Gastroesophageal sphincter (tissue), 4 donors: ENCODE measurements at regions not wholly inside any gene's neighbourhood (a gene's known extent, or its start where the extent isn't known, plus 50 kb on each side); places are given as distances from the start of the nearest gene placed in this dataset.
"Not testable (repeated sequence)": the region's sequence is repeated elsewhere in the genome, so short reads cannot be mapped to it uniquely, and the experiment has no call there.

Experiments
- ATAC-seq: fragments of 150-250 bp; one replicate; pipeline ENCODE4 v1.9.1; 2016; ENCODE audit warnings: mild to moderate bottlenecking, moderate library complexity
- H3K27ac ChIP-seq, 4 donors: fragments of 200-600 bp; sonication (generic) in 3 of 4; 1 replicate in 3 of 4; 2 replicates in 1 of 4; pipeline ENCODE4 v1.5.1; 2016 to 2019
- H3K27me3 ChIP-seq: fragments of 200-600 bp; sonication (generic); one replicate; pipeline ENCODE4 v1.5.1; 2019
- H3K36me3 ChIP-seq, 2 donors: fragments of 200-600 bp; sonication (generic); one replicate each; pipeline ENCODE4 v1.5.1; 2019; ENCODE audit warnings: control low read depth in 1 of 2
- H3K4me1 ChIP-seq, 3 donors: fragments of 200-600 bp; sonication (generic); 1 replicate in 2 of 3; 2 replicates in 1 of 3; pipeline ENCODE4 v1.5.1; 2016 to 2019; ENCODE audit warnings: control low read depth in 2 of 3
- H3K4me3 ChIP-seq, 2 donors: fragments of 200-600 bp; sonication (generic); one replicate each; pipeline ENCODE4 v1.5.1; 2019; ENCODE audit warnings: mild to moderate bottlenecking in 1 of 2, moderate library complexity in 1 of 2
- H3K9me3 ChIP-seq, 3 donors: fragments of 200-600 bp; sonication (generic); one replicate each; pipeline ENCODE4 v1.5.1; 2017 to 2019; ENCODE audit warnings: control low read depth in 2 of 3
- EP300 ChIP-seq: sonication (generic); formaldehyde crosslinking; IDR thresholded peaks from one replicate; pipeline ENCODE4 v1.6.1; 2017; ENCODE audit warnings: antibody characterized with exemption, mild to moderate bottlenecking
- POLR2A ChIP-seq, 2 donors: fragments of 450-650 bp; IDR thresholded peaks; one replicate each; pipeline ENCODE4 v1.6.1; 2017; ENCODE audit warnings: antibody characterized with exemption in 2 of 2, mild to moderate bottlenecking in 2 of 2, moderate library complexity in 1 of 2
- POLR2AphosphoS5 ChIP-seq: sonication (generic); formaldehyde crosslinking; IDR thresholded peaks from one replicate; pipeline ENCODE4 v1.6.1; 2017; ENCODE audit warnings: antibody characterized with exemption
- WGBS, 2 donors: methylation state at CpG; one replicate each; pipeline ENCODE4 v1.1.5; 2018; ENCODE audit warnings: low coverage in 1 of 2; 5-methylcytosine and 5-hydroxymethylcytosine counted together
- TF ChIP-seq, protein P1 (sequence below), 4 experiments: fragments of 200-600 bp in 2 of 4; fragments of 450-650 bp in 2 of 4; sonication (generic) in 1 of 4; IDR thresholded peaks; one replicate each; pipeline ENCODE4 v1.5.1; 2017 to 2019; ENCODE audit warnings: antibody characterized with exemption in 4 of 4, mild to moderate bottlenecking in 2 of 4, moderate library complexity in 2 of 4

- WGBS, 2 donors: 33 to 50% methylated on average over 1 to 2 of the region's 2 CpGs
- H3K4me3 ChIP-seq: no peak overlapping the region
- TF ChIP-seq POLR2A (IDR thresholded peaks at IDR 0.05): no peak
- TF ChIP-seq POLR2AphosphoS5: no peak
- TF ChIP-seq, protein P1, sequence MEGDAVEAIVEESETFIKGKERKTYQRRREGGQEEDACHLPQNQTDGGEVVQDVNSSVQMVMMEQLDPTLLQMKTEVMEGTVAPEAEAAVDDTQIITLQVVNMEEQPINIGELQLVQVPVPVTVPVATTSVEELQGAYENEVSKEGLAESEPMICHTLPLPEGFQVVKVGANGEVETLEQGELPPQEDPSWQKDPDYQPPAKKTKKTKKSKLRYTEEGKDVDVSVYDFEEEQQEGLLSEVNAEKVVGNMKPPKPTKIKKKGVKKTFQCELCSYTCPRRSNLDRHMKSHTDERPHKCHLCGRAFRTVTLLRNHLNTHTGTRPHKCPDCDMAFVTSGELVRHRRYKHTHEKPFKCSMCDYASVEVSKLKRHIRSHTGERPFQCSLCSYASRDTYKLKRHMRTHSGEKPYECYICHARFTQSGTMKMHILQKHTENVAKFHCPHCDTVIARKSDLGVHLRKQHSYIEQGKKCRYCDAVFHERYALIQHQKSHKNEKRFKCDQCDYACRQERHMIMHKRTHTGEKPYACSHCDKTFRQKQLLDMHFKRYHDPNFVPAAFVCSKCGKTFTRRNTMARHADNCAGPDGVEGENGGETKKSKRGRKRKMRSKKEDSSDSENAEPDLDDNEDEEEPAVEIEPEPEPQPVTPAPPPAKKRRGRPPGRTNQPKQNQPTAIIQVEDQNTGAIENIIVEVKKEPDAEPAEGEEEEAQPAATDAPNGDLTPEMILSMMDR (IDR thresholded peaks at IDR 0.05): no peak
- no peak for TF ChIP-seq EP300
- H3K27me3 ChIP-seq: no peaks in the 10 kb centered on the region
- H3K36me3 ChIP-seq: peaks cover 0 to 1% of the 10 kb centered on the region in 2 donors
- no peak for ATAC-seq
- H3K9me3 ChIP-seq: no peaks in the 10 kb centered on the region
- no peak overlapping the region for H3K27ac ChIP-seq
- peaks cover 0 to 6% (median 0%) of the 10 kb centered on the region in 3 donors for H3K4me1 ChIP-seq
These were observed 316.3 kb upstream of the POU5F2 start for GRCh38 chr5:94057655-94058054.

DNA sequence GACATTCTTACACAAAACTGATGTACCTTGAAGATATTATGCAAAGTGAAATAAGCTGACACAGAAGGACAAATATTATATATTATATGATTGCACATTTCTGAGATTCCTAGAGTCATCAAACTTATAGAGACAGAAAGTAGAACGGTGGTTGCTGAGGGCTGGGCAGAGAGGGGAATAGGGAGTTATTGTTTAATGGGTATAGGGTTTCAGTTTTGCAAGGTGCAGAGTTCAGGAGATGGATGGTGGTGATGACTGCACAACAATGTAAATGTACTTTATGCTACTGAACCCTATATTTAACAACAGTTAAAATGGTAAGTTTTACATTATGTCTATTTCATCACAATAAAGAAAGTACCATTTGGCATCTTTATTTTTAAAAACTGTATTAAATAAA lies 315.8 kb upstream of the POU5F2 start:
- no peak for ATAC-seq
- H3K4me3 ChIP-seq: no peak overlapping the region
- peaks cover 0 to 5% of the 10 kb centered on the region in 2 donors for H3K36me3 ChIP-seq
- H3K4me1 ChIP-seq: peaks cover 0 to 6% (median 0%) of the 10 kb centered on the region in 3 donors
- H3K27me3 ChIP-seq: no peaks in the 10 kb centered on the region
- WGBS, 2 donors: 70 to 78% methylated on average over 1 of the region's 1 CpG
- no peaks in the 10 kb centered on the region for H3K9me3 ChIP-seq
- TF ChIP-seq POLR2A (IDR thresholded peaks at IDR 0.05) (no peak), POLR2AphosphoS5 (no peak), EP300 (no peak)
- TF ChIP-seq, protein P1 (IDR thresholded peaks at IDR 0.05): no peak
- H3K27ac ChIP-seq: no peak overlapping the region

- not testable (repeated sequence) for H3K4me1 ChIP-seq, ATAC-seq, H3K27ac ChIP-seq, H3K27me3 ChIP-seq, H3K9me3 ChIP-seq, H3K4me3 ChIP-seq
- 92 to 97% methylated on average over 6 to 8 of the region's 10 CpGs for WGBS, 2 donors
- peaks cover 0 to 49% of the 10 kb centered on the region in 2 donors for H3K36me3 ChIP-seq
These were observed 308.0 kb upstream of the POU5F2 start for GRCh38 chr5:94049307-94049922.

DNA sequence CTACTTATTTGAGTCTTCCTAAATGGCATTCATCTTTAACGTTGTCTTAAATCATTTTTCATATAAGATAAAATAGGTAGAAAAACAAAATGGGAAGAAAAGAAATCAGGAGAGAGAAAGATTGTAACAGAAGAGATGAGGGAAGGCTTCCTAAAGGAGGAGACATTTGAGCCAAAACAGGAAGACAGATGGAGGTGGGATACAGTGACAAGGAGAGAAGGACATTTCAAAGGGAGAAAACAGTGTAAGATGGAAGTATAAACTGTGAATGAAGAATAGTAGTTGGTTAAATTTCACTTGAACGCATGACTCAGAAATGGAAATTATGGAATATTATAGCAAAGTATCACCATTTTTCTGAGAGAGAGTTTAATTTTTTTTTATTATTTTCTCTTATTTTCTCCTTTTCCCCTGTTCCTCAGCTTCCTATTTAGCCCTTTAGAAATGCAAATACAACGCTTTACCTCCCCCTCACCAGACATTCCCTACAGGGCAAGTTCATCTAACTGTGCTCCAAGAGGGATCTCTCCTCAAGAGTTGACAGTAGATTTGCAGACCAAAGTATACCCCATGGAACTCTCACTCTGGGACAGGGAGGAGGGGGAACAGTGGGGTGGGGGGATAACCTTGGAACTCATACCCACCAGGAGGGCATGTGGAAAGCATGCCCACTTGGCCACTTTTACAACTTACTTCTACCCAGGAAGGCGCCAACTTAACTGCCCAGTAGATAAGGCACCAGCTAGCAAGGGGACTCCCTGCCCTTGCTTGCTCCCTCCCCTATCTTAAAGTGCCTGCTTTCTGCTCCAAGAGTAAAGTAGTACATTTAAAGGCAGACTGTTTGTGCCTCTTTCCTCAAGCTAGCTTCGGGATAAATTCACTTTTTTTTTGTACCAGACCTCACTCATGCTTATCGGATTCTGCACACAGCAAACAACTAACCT lies 304.7 kb upstream of the POU5F2 start:
- Histone ChIP-seq H3K27ac (no peak overlapping the region), H3K9me3 (no peaks in the 10 kb centered on the region), H3K27me3 (no peaks in the 10 kb centered on the region), H3K4me1 (no peaks in the 10 kb centered on the region), H3K4me3 (no peak overlapping the region), H3K36me3 (peaks cover 0 to 43% of the 10 kb centered on the region in 2 donors)
- no peak for ATAC-seq
- 74 to 90% methylated on average over 4 to 6 of the region's 6 CpGs for WGBS, 2 donors
- TF ChIP-seq, protein P1 (IDR thresholded peaks at IDR 0.05): no peak
- TF ChIP-seq POLR2A (IDR thresholded peaks at IDR 0.05) (no peak), POLR2AphosphoS5 (no peak), EP300 (no peak)

GRCh38 chr5:94043311-94043710 lies 301.9 kb upstream of the POU5F2 start:
- H3K36me3 ChIP-seq: peaks cover 0 to 33% of the 10 kb centered on the region in 2 donors
- no peaks in the 10 kb centered on the region for H3K9me3 ChIP-seq
- ATAC-seq: no peak
- H3K4me3 ChIP-seq: no peak overlapping the region
- H3K27me3 ChIP-seq: no peaks in the 10 kb centered on the region
- no peaks in the 10 kb centered on the region for H3K4me1 ChIP-seq
- no peak overlapping the region for H3K27ac ChIP-seq
- TF ChIP-seq POLR2A (IDR thresholded peaks at IDR 0.05) (no peak), POLR2AphosphoS5 (no peak), EP300 (no peak)
- TF ChIP-seq, protein P1 (IDR thresholded peaks at IDR 0.05): no peak
